Thyroid gland (tissue), 4 donors: ENCODE measurements at regions not wholly inside any gene's neighbourhood (a gene's known extent, or its start where the extent isn't known, plus 50 kb on each side); places are given as distances from the start of the nearest gene placed in this dataset.

ENCODE experiments used
- POLR2A ChIP-seq, 2 donors: fragments of 450-650 bp; IDR thresholded peaks; one replicate each; pipeline ENCODE4 v1.6.1; 2017; ENCODE audit warnings: antibody characterized with exemption in 2 of 2, mild to moderate bottlenecking in 2 of 2, moderate library complexity in 1 of 2
- TF ChIP-seq, protein P1 (sequence below), 6 experiments: fragments of 200-600 bp in 3 of 6; fragments of 450-650 bp in 3 of 6; sonication (generic) in 3 of 6; IDR thresholded peaks; one replicate each; pipeline ENCODE4 v1.5.1; 2016 to 2019; ENCODE audit warnings: antibody characterized with exemption in 6 of 6, mild to moderate bottlenecking in 2 of 6, inconsistent platforms in 1 of 6, moderate library complexity in 1 of 6

DNA sequence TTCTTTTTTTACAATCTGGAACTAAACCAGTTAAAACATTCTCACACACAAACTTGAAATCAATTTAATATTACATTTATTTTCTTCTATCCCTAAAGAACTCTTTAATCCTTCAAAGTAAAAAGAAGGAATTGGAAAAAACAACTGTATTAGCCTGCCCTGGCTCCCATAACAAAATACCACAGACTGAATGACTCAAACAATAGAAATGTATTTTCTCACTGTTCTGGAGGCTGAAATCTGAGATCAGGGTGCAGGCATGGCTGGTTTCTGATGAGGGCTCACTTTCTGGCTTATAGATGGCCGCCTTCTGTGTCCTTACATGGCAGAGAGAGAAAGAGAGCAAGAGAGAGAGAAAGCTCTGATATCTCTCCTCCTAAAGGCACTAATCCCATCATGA is 149.4 kb downstream of the PDGFRA start:
- TF ChIP-seq, protein P1, sequence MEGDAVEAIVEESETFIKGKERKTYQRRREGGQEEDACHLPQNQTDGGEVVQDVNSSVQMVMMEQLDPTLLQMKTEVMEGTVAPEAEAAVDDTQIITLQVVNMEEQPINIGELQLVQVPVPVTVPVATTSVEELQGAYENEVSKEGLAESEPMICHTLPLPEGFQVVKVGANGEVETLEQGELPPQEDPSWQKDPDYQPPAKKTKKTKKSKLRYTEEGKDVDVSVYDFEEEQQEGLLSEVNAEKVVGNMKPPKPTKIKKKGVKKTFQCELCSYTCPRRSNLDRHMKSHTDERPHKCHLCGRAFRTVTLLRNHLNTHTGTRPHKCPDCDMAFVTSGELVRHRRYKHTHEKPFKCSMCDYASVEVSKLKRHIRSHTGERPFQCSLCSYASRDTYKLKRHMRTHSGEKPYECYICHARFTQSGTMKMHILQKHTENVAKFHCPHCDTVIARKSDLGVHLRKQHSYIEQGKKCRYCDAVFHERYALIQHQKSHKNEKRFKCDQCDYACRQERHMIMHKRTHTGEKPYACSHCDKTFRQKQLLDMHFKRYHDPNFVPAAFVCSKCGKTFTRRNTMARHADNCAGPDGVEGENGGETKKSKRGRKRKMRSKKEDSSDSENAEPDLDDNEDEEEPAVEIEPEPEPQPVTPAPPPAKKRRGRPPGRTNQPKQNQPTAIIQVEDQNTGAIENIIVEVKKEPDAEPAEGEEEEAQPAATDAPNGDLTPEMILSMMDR (IDR thresholded peaks at IDR 0.05): no peak
- no peak for TF ChIP-seq POLR2A (IDR thresholded peaks at IDR 0.05)
